SK-N-DZ (cell line): ENCODE measurements at regions not wholly inside any gene's neighbourhood (a gene's known extent, or its start where the extent isn't known, plus 50 kb on each side); places are given as distances from the start of the nearest gene placed in this dataset.

Experiments
- DNase-seq: peaks from one replicate; pipeline ENCODE4 v3.0.0-alpha.2; 2015; ENCODE audit warnings: low spot score

- DNase-seq, result no peak
Observed at GRCh38 chr16:51392521-51393187, 241.6 kb upstream of the SALL1 start.

DNA sequence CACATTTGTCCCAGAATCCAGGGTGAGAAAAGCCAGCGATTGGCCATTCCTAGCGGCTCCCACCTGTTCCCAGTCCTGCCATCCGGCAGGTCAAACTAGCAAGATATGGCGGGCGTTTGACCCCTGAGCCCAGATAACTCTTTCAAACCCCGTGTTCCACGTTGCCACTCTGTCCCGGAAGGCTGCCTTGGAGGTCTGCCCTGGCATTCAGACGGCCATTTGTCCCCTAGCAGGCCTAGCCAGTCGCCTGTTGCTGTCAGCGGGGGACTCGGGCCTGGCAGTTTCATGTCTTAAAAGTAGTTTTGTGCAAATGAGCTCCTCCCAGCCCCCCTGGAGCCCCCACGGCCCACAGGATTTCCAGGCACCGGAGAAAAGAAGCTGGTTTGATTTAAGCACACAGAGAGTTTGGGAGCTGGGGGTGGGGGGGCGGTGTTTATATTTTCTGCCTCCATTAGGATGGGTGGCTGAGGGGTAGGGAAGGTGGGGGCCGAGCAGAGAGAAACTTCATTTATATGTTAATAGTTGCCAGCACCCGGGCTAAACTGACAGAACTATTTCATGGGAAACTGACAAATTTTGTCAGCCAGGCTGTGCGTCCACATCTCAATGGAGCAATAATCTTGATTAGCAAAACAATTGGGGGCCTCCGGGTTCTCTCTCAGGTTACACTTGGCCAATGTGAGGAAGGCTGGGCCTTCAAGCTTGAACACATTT, 240.9 kb upstream of the SALL1 start:
- no peak for DNase-seq

GRCh38 chr16:51390877-51391276, 239.8 kb upstream of the SALL1 start:
- DNase-seq, result no peak

DNA sequence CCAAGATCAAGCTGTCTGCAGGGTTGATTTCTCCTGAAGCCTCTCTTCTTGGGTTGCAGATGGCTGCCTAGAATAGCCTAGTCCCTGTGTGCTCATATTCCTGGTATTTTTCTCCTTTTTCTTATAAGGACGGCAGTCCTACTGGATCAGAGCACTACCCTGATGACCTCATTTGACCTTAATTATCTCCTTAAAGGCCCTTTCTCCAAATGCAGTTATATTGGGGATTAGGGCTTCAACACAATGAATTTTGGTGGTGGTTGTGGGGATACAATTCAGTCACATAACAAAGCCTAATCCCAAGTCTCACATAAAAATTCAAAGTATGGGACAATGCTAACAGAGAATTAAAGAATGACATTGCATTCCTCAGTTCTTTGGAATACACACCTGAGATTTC, 238.8 kb upstream of the SALL1 start:
- no peak for DNase-seq

DNA sequence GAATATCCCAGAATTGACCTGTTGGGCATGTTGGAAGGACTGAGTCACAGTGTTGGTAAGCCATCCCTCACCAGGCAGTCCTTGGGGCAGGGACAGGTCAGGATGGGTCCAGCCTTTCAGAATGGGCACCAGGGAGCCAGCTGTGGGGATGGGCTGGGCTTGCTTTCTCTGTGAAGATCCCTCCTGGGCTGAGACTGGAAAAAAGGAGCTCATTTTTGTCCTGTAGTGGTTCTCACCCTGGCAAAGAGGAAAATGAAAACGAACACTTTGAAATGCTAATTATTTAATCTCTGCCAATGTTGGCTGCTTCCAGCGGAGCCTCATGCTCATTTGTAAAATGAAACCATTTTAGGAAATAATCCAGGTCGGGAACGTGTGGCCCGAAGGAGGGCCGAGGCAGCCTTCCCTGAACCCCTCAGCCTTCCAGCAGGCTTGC, 237.5 kb upstream of the SALL1 start:
- DNase-seq, result no peak

DNA sequence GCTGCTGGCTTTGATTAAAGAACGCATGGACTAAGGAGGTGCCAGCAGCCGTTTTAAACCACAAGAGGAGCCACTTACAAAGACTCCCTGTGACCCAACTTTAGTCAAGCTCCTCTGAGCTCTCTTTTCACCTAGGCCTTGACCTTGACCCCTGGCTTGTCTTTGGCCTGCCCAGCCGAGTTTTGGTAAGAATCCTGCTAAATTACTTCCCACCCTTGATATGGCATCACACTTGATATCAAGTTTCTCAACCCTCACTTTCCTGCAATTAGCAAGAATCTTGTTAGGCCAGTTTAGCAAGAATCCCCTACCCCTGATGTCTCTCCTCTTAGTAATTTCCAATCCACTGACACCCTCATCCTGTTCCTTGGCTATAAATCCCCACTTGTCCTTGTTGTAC, 232.8 kb upstream of the SALL1 start:
- no peak for DNase-seq

DNA sequence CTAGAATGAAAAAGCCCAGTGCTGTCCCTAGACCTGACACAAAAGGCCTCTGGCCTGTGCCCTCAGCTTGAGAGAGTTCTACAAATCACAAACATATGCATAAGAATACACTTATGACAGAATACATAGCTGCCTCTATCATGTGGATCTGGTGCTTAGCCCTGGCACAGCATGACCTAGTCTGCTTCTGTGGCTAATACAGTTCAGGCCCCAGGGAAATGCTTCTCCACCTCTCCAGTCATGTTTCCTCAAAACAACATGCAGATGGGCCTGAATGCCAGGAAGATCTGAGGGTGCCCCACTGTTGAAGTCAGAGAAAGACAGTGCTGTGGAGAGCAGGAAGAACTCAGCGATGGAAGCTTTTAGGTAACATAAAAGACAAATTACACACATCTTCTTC, 231.9 kb upstream of the SALL1 start:
- DNase-seq, result no peak

GRCh38 chr16:51382211-51382610, 231.1 kb upstream of the SALL1 start:
- no peak for DNase-seq

DNA sequence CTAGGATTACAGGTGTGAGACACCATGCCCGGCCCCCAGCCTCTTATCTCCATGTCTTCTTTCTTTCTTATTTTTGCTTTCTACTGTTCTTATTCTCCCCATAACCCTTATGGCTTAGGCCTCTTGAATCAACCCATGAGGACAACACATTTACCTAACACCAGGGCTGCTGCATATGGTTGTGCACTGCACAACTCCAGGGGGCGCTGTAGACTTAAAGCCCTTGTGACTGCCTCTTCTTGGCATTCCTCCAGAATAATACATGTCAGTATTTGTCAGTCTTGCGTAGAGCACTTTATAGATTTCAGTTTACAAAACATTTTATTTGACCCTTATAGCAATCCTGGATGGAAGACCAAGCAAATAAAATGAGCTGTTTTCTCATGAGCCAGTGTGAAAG, 225.0 kb upstream of the SALL1 start:
- DNase-seq, result no peak

GRCh38 chr16:51374790-51375189, 223.7 kb upstream of the SALL1 start:
- no peak for DNase-seq

GRCh38 chr16:51374346-51374745, 223.3 kb upstream of the SALL1 start:
- DNase-seq, result no peak

DNA sequence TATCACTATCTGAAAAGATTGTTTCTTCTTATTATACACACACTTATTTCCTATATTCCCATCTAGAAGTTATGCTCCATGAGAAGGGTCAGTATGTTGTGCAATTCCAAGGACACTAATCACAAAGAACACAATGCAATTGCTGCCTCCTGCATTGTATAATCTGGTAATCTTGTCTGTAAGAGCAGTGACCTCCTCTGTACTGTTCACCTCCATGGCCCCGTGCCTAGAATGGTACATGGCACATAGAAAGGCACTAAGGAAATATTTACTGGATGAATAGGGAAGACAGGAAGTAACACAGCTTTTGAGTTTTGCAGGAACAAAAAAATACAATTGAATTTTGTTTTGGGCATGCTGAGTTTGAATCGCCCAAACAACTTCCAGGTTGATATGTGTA, 214.6 kb upstream of the SALL1 start:
- no peak for DNase-seq

- DNase-seq, result no peak
Observed at GRCh38 chr16:51359141-51359955, 208.3 kb upstream of the SALL1 start.

DNA sequence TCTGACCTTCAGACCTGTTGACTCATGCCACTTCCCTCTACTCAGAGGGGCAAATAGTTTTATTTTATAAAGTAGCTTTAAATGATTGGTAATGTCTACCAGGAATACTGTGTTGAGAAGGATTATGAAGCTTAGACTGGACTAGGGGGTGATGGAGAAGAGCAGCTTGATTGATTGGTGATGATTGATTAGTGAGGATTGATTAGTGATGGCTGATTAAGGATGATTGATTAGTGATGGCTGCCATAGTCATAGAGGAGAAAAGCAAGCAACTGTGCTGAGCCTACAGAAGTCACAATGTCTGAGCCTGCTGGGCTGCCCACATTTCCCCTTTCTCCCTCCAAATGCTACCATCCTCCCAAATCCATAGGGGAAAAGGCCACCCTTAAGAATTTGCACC, 206.8 kb upstream of the SALL1 start:
- no peak for DNase-seq

DNA sequence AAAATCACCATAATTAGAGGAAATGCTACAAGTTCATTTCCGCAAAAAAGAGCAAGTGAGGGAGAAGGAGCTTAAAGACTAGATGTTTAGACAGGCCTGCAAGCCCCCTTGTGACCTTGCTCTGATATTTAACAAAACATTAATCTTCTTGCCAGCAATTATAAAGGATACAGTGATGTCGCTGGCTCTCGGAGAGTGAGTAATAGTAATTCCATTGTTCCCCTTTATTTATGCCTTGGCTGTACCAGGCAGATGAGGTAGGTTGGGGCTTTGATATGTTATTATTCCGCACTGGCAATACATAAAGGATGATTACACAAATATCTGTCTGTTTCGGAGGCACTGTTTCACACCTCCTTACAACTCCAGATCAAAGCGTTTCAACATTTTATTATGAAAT, 204.8 kb upstream of the SALL1 start:
- DNase-seq, result no peak

DNA sequence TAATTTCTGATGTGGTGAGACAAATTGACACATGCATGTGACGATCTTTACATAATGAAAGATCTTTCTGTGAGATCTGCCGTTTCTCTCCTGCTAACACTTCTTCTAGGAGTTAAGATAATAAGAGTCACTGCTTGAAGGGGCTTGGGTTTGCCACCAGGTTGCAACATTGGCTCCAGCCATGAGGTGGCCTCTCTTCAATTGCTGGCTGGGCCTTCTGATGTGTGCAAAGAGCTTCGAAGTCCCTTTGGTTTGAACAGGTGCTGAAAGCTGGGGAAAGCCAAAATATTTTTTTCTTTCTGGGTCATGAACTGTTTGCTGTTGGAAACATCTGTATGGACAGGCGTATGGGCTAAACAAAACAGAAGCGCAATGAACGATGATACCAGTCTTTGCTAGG, 204.1 kb upstream of the SALL1 start:
- DNase-seq, result no peak

DNA sequence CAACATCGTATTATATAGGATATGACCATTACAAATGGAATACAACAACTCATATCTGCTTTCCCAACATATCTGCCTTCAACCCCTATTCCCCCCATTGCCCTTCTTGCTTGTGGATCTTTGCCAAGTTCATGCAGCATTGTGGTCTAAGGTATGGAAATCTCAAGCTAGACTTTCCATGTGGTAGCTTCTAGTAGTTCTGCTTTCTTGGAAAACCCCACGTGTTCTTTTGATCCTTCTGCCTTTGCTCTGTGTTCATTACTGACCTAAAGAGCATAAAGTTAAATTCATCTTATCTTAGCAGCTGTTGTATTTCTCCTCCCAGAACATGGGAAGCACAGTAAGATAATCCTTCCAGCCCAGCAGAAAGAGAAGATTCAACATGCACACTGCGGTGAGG, 202.0 kb upstream of the SALL1 start:
- DNase-seq, result no peak

DNA sequence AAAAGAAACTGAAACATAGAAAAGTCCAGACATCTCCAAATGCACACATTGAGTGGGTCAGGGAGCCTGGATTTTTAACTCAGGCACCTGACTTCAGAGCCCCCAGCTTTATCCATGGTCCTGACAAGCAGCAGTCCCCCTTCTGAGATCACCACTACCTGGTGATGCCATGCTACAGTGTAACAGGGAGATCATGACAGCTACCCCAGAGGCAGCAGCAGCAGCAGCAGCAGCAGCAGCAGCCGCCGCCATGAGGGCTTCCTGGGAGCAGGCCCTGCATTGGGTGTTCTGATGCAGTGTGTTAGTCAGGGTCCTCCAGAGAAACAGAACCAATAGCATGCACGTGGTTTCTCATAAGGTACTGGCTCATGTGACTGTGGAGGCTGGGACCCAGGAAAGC, 198.6 kb upstream of the SALL1 start:
- DNase-seq, result no peak

- DNase-seq, result no peak
Observed at GRCh38 chr16:51343411-51343810, 192.3 kb upstream of the SALL1 start.

DNA sequence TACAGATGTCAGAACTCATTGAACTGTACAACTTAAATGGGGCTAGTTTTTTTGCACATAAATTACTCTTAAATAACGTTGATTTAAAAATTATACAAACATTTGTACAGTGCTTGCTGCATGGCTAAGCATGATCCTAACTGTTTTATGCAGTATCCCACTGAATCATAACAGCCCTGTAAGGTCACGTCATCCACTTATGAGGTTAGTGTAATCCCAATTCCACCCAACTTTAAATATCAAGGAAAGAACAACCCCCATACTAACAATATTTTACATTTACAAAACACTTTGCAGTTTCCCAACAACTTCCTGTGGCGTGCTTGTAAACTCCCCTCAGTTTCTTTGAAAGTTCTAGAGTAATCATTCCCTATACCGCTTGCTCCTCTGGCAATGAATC, 190.1 kb upstream of the SALL1 start:
- no peak for DNase-seq

GRCh38 chr16:51337662-51338061, 186.6 kb upstream of the SALL1 start:
- DNase-seq, result no peak

DNA sequence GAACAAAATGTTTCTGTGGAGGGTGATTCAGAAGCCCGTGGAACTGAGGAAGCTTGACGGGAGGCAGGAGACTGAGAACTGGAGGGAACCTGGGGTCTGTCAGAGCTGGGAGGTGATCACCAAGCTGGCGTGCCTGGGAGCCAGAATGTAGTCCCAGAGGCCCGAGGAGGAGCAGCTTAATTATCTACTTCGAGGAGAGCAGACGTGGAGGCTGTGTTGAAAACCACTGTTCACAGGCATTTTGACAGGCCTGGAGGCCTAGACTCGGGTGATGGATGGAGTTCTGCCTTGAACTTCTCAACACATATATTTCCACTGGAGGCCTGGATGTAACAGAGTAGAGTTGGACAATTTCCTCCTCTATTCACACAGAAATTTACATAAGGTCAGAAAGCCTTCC, 177.7 kb upstream of the SALL1 start:
- DNase-seq, result no peak

- no peak for DNase-seq
Observed at GRCh38 chr16:51327001-51327400, 175.9 kb upstream of the SALL1 start.
